PC-3 (cell line): ENCODE measurements at regions not wholly inside any gene's neighbourhood (a gene's known extent, or its start where the extent isn't known, plus 50 kb on each side); places are given as distances from the start of the nearest gene placed in this dataset.

ENCODE experiments used
- ATAC-seq: fragments of 200-7000 bp; cut with Tn5 transposase; 2 replicates; pipeline ENCODE4 v1.9.1; 2020; ENCODE audit warnings: mild to moderate bottlenecking, moderate library complexity
- BruUV-seq: library from RNA; stranded (reverse); fragments of 400-500 nt; replicated peaks from 2 replicates; lab custom pipeline; 2021; lab: Mats Ljungman, UMichigan
- CTCF ChIA-PET: fragments of 300-600 bp; sonication (Branson Sonifier 250); formaldehyde crosslinking; loops from one replicate; lab custom pipeline; 2022; ENCODE audit warnings: antibody characterized with exemption; lab: Charles Lee
- POLR2A ChIA-PET: fragments of 300-600 bp; sonication (Branson Sonifier 250); formaldehyde crosslinking; loops from one replicate; lab custom pipeline; 2022; ENCODE audit warnings: antibody characterized with exemption; ENCODE audit not compliant: unreplicated experiment; lab: Charles Lee
- DNase-seq: peaks from one replicate; pipeline ENCODE4 v3.0.0-alpha.2; 2015
- H2AFZ ChIP-seq: fragments of 300-600 bp; sonication (generic); 2 replicates; pipeline ENCODE4 v1.6.0; 2016; ENCODE audit warnings: antibody characterized with exemption, low read length
- H3F3A ChIP-seq: fragments of 300-600 bp; sonication (generic); one replicate; pipeline ENCODE4 v1.6.0; 2017; ENCODE audit warnings: antibody characterized with exemption, low read length, control low read depth, mild to moderate bottlenecking; ENCODE audit not compliant: unreplicated experiment
- H3K27ac ChIP-seq: fragments of 300-600 bp; sonication (generic); 2 replicates; pipeline ENCODE4 v1.5.1; 2016; ENCODE audit warnings: mild to moderate bottlenecking, low read length
- H3K27me3 ChIP-seq: fragments of 300-600 bp; sonication (generic); 2 replicates; pipeline ENCODE4 v1.6.1; 2016; ENCODE audit warnings: low read length, mixed read lengths
- H3K36me3 ChIP-seq: fragments of 300-600 bp; sonication (generic); 2 replicates; pipeline ENCODE4 v1.6.1; 2016; ENCODE audit warnings: low read depth, mixed run types, low read length, mixed read lengths
- H3K4me1 ChIP-seq: fragments of 300-600 bp; sonication (generic); 2 replicates; pipeline ENCODE4 v1.5.1; 2016; ENCODE audit warnings: low read length; ENCODE audit not compliant: insufficient read depth
- H3K4me2 ChIP-seq: fragments of 300-600 bp; sonication (generic); 2 replicates; pipeline ENCODE4 v1.6.0; 2016; ENCODE audit warnings: low read length
- H3K4me3 ChIP-seq: fragments of 300-600 bp; sonication (generic); 2 replicates; pipeline ENCODE4 v1.5.1; 2016; ENCODE audit warnings: mild to moderate bottlenecking, low read length, mixed read lengths
- H3K79me2 ChIP-seq: fragments of 300-600 bp; sonication (generic); 2 replicates; pipeline ENCODE4 v1.6.1; 2017; ENCODE audit warnings: low read length, mixed read lengths
- H3K9ac ChIP-seq: fragments of 300-600 bp; sonication (generic); 2 replicates; pipeline ENCODE4 v1.6.0; 2016; ENCODE audit warnings: mild to moderate bottlenecking, low read length
- H3K9me2 ChIP-seq: fragments of 300-600 bp; sonication (generic); replicated peaks from 2 replicates; pipeline ENCODE4 v1.6.1; 2016; ENCODE audit warnings: mixed run types, low read length, mixed read lengths
- H3K9me3 ChIP-seq: fragments of 300-600 bp; sonication (generic); 2 replicates; pipeline ENCODE4 v1.6.1; 2016; ENCODE audit warnings: low read length, mixed read lengths
- H4K20me1 ChIP-seq: fragments of 300-600 bp; sonication (generic); 2 replicates; pipeline ENCODE4 v1.6.1; 2016; ENCODE audit warnings: low read length, mixed read lengths
- EZH2 ChIP-seq: fragments of 300-600 bp; sonication (generic); IDR thresholded peaks from one replicate; pipeline ENCODE4 v1.6.1; 2017; ENCODE audit warnings: antibody characterized with exemption, mild to moderate bottlenecking, low read length; ENCODE audit not compliant: unreplicated experiment
- EZH2phosphoT487 ChIP-seq: fragments of 300-600 bp; sonication (generic); IDR thresholded peaks from 2 replicates; pipeline ENCODE4 v1.6.1; 2018; ENCODE audit warnings: mild to moderate bottlenecking, antibody characterized with exemption, low read length, borderline replicate concordance
- intact Hi-C: fragments of 100-400 bp; cut with micrococcal nuclease; formaldehyde crosslinking; loops from 2 replicates; pipeline ENCODE4 v1.9.0; 2023
- TF ChIP-seq, protein P1 (sequence below): fragments of 300-600 bp; sonication (generic); conservative IDR thresholded peaks from 2 replicates; pipeline ENCODE4 v1.5.1; 2017; ENCODE audit warnings: antibody characterized with exemption, low read depth, mild to moderate bottlenecking, low read length

DNA sequence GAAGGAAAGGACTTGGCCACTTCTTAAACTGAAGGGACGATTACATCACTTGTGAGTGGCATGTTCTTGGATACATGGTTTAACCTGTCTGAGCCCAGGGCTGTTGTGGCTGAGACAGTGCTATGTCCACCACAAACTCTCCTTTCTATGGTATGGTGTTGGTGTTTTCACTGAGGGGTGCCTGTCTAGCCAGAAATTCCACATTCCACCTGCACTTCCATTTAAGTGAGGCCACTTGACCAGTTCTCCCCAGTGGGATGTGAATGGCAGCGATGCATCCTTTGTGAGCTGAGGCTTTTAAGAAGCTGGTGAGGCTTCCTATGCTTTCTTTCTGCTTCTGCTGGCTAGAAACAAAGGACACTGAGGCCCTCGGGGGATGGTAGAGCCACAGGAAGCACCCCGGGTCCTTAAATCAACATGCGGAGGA lies 151.4 kb upstream of the CHD6 start:
- no peaks in the 10 kb centered on the region for H3K9me2 ChIP-seq
- no peaks in the 10 kb centered on the region for H4K20me1 ChIP-seq
- no peak for DNase-seq
- H3K4me2 ChIP-seq, result no peak overlapping the region
- H3F3A ChIP-seq, result no peaks in the 10 kb centered on the region
- TF ChIP-seq EZH2phosphoT487, result no peak
- TF ChIP-seq, protein P1, sequence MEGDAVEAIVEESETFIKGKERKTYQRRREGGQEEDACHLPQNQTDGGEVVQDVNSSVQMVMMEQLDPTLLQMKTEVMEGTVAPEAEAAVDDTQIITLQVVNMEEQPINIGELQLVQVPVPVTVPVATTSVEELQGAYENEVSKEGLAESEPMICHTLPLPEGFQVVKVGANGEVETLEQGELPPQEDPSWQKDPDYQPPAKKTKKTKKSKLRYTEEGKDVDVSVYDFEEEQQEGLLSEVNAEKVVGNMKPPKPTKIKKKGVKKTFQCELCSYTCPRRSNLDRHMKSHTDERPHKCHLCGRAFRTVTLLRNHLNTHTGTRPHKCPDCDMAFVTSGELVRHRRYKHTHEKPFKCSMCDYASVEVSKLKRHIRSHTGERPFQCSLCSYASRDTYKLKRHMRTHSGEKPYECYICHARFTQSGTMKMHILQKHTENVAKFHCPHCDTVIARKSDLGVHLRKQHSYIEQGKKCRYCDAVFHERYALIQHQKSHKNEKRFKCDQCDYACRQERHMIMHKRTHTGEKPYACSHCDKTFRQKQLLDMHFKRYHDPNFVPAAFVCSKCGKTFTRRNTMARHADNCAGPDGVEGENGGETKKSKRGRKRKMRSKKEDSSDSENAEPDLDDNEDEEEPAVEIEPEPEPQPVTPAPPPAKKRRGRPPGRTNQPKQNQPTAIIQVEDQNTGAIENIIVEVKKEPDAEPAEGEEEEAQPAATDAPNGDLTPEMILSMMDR, result no peak
- TF ChIP-seq EZH2, result no peak
- ATAC-seq, result no peak
- no TSS peak for BruUV-seq
- ChIA-PET POLR2A (no interaction called here), CTCF (no interaction called here)
- H3K27ac ChIP-seq, result no peak overlapping the region
- H3K4me1 ChIP-seq, result no peaks in the 10 kb centered on the region
- H3K9ac ChIP-seq, result no peak overlapping the region
- no peaks in the 10 kb centered on the region for H3K9me3 ChIP-seq
- H3K4me3 ChIP-seq, result no peak overlapping the region
- no peaks in the 10 kb centered on the region for H3K79me2 ChIP-seq
- intact Hi-C loops, result no loop called here
- no peaks in the 10 kb centered on the region for H3K36me3 ChIP-seq
- no peak overlapping the region for H2AFZ ChIP-seq
- H3K27me3 ChIP-seq, result 0 out of 2 replicates have a peak, but pooled peaks cover 4% of the 10 kb centered on the region

DNA sequence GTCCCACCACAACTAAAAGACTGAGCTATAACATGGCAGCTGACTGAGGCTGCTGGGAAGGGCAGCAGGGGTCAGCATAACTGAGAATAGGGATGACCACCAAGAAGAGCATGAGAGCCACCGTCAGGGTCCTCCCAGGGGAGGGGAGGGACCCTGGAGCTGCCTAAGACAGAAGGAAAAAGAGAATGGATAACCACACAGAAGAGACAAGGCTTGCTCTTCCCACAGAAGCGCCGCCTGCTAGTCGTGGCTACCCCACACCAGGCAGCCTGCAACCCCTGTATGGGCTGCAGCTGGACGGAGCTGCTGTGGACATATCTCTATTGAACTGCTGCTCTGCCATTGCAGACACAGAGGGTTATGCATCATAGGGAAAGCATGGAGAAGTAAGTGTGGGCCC lies 132.0 kb upstream of the CHD6 start:
- Histone ChIP-seq H3K27me3 (peaks cover 17% of the 10 kb centered on the region; the same call in 1 of the 2 replicates), H3F3A (no peaks in the 10 kb centered on the region), H2AFZ (no peak overlapping the region), H3K9ac (no peak overlapping the region), H3K4me2 (no peak overlapping the region), H3K4me1 (no peaks in the 10 kb centered on the region), H3K9me2 (no peaks in the 10 kb centered on the region), H3K36me3 (no peaks in the 10 kb centered on the region), H3K4me3 (no peak overlapping the region), H3K9me3 (no peaks in the 10 kb centered on the region), H4K20me1 (no peaks in the 10 kb centered on the region), H3K79me2 (no peaks in the 10 kb centered on the region), H3K27ac (no peak overlapping the region)
- intact Hi-C loops, result no loop called here
- no peak for DNase-seq
- no peak for ATAC-seq
- CTCF ChIA-PET, result no interaction called here
- no TSS peak for BruUV-seq
- POLR2A ChIA-PET, result no interaction called here
- TF ChIP-seq EZH2phosphoT487 (no peak), EZH2 (no peak)
- TF ChIP-seq, protein P1, result no peak

DNA sequence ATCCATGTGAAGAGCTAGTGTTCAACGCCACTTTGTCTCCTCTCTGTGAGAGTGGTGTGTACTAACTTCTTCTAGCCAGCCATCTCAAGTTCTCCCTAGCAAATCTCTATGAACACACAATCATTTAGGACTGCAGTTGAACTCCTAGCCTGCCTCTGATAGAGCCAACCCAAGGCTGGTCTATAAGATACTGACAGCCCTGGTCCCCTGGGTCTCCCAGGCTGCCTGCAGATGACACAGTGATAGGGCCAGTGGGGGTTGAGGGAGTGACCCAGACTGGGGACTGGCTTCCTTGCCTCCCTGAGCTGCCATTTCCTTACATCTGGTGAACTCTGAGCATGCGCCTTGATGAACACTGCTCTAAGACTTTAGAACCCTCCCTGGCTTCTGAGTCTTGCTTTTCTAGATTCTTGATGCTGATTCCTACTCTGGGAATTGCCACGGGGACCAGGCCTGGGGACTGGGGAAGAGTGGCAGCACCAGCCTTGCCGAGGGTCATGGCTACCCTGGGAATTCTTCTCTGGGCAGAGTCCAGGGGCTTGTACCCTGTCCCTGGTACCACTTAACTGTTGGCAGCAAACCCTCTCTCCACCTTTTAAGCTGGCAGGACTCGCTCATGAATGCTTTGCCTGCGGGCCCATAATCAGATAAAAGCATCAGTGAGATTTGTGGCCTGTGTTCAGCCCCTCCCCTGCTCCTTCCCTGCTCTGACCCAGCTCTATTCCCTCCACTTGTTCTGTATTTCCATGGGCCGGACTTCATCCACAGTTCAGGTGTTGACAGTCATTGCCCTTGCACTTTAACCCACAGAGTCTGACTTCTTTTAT lies 130.8 kb upstream of the CHD6 start:
- DNase-seq (no peak), ATAC-seq (no peak)
- Histone ChIP-seq H3K9me2 (no peaks in the 10 kb centered on the region), H3K27ac (no peak overlapping the region), H4K20me1 (no peaks in the 10 kb centered on the region), H3K27me3 (peaks cover 14% of the 10 kb centered on the region; the same call in 1 of the 2 replicates), H3F3A (no peaks in the 10 kb centered on the region), H3K36me3 (no peaks in the 10 kb centered on the region), H3K4me2 (no peak overlapping the region), H3K9ac (no peak overlapping the region), H3K79me2 (no peaks in the 10 kb centered on the region), H3K9me3 (no peaks in the 10 kb centered on the region), H3K4me1 (no peaks in the 10 kb centered on the region), H3K4me3 (no peak overlapping the region), H2AFZ (no peak overlapping the region)
- no TSS peak for BruUV-seq
- ChIA-PET POLR2A (no interaction called here), CTCF (no interaction called here)
- TF ChIP-seq, protein P1, result no peak
- TF ChIP-seq EZH2, result no peak
- no peak for TF ChIP-seq EZH2phosphoT487
- intact Hi-C loops, result no loop called here
